Right ventricle myocardium inferior (tissue), 1 donor: ENCODE measurements at regions not wholly inside any gene's neighbourhood (a gene's known extent, or its start where the extent isn't known, plus 50 kb on each side); places are given as distances from the start of the nearest gene placed in this dataset.
"Not testable (repeated sequence)": the region's sequence is repeated elsewhere in the genome, so short reads cannot be mapped to it uniquely, and the experiment has no call there.

Source experiments
- ATAC-seq: fragments of 200-7000 bp; cut with Tn5 transposase; one replicate; pipeline ENCODE4 v1.9.1; 2020; ENCODE audit warnings: mild to moderate bottlenecking, moderate library complexity
- DNase-seq: peaks from one replicate; pipeline ENCODE4 v3.0.0; 2021; ENCODE audit errors: missing footprints
- intact Hi-C: fragments of 100-400 bp; cut with DNase I; formaldehyde crosslinking; loops from one replicate; pipeline ENCODE4 v1.11.0; 2022
- donor health status: DM: no; HTN: yes; CAD: no; lungs with severe emphysema.

DNA sequence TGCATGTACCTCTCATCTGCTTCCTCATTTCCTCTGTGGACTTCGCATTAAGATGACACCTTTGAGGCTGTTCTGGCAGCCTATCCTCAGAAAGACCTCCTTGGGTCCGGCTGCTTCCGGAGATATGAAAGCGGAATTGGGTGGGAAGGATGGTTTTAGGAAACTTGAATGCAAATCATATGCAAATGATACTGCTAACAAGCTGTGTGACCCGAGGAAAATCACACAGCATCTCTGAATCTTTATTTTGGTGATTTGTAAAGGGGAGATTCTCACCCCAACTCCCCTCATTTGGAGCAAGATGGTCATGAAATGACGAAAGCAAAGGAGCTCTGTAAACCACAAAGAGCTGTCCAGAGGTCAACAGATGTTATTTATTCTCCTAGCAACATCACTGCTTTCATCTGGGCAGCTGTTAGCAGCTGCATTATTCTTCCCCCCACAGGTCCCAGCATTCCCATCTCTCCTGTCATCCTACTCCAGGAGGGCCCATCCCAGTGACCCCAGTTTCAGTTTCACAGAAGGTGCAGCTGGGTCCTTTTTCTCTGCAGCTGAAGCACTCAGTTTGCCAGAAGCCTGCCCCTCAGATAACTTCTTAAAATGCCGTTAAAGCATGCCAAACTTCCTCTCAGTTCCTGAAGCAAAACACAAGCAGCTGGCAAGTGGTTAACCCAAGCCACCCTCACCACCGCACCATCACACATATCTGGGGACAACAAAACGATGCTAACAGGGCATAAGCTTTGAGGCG, 269.5 kb downstream of the SEC61B start:
- ATAC-seq = no peak
- intact Hi-C loops = no loop called here
- DNase-seq = no peak

DNA sequence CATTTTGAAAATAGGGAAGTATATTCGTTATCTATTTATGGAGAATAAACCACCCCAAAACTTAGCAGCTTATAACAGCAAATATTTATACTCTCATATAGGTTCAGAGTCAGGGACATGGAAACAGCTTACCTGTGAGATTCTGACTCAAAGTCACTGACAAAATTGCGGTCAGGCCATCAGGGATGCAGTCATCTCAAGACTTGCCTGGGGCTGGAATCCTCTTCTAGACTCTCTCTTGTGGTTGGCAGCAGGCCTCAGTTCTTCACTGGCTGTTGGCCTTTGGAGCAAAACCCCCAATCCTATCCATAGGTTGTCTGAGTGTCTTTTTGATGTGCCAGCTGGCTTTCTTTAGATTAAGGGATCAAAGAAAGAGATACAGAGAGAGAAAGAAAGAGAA, 275.6 kb downstream of the SEC61B start:
- intact Hi-C loops = no loop called here
- no peak for ATAC-seq

DNA sequence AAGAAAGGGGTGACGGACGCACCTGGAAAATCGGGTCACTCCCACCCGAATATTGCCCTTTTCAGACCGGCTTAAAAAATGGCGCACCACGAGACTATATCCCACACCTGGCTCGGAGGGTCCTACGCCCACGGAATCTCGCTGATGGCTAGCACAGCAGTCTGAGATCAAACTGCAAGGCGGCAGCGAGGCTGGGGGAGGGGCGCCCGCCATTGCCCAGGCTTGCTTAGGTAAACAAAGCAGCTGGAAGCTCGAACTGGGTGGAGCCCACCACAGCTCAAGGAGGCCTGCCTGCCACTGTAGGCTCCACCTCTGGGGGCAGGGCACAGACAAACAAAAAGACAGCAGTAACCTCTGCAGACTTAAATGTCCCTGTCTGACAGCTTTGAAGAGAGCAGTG, 276.9 kb downstream of the SEC61B start:
- ATAC-seq, intact Hi-C loops, DNase-seq: not testable (repeated sequence)

More for the DNA sequence above, 275.6 kb downstream of the SEC61B start:
- DNase-seq = no peak

DNA sequence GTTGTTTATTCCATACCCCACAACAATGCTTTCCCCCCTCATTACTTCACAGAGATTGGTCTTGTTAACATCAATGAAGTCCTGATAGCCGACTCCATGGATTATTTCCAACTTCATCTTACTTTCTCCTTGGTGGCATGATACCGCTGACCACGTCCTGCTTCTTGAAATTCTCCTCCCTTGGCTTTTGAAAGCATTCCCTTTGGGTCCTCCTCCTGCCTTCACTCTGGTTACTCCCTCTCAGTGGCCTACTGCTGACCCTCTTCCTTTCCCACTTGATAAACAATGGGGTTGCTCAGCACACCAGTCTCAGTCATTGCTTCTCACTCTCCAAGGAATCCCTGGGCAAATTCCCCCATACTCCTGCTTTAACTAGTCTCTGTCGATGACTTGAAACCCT, 283.9 kb downstream of the SEC61B start:
- DNase-seq (no peak), ATAC-seq (no peak)
- intact Hi-C loops = no loop called here

DNA sequence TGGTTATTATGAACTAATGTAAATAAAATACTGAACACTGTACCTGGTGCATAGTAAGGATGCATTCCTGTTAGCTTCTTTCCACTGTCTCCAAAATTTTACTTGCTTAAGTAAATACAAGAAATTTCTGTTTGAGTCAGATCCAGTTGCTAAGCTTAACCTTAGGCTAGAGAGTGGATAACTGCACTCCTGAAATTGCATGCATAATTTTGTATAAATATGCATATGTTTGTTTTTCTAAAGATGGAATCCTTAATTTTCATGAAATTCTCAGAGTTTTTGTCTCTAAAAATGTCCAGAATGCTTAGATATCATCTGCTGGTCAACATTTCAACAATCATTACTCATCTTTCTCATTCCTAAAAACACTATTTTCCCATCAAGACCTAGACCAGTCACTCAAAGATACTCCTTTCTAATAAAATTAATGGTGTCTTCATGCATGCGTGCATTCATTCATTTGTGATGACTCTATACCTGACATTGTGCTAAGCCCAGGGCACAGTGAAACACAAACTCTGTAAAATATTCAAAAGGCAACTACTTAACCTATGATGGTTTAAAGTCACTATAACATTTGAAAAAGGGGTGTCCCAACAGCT, 284.8 kb downstream of the SEC61B start:
- ATAC-seq (no peak), DNase-seq (no peak)
- intact Hi-C loops = no loop called here

DNA sequence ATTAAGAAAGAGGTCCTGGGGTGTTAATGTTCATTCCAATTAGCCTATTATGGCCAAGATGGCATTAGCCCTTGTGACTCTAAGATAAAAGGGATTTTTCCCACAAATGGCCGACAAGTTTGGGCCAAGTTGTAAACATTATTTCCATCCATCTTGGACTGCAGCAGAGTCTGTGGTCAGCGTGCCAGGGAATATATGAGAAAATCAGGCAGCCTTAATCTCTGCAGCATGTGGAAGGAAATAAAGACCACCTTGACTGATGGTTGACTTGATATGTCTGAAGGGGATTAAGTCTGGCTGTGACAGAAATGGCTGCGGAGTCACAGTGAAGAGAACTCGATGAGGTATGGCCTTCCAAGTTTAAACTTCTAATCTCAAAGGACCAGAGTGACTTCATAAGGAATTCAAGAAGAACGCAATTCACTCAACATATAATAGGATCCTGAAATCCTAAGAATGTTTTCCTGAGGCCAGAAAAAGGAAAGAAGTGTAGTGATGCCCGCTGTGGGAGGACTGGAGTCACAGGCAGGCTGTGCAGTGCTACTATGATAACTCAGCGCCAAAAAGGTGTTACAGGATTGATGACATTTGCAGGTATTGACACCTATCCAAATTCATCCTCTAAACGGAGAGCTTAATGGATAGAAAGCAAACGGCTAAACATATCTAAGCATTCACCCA, 287.1 kb downstream of the SEC61B start:
- intact Hi-C loops = no loop called here
- no peak for ATAC-seq
- no peak for DNase-seq

DNA sequence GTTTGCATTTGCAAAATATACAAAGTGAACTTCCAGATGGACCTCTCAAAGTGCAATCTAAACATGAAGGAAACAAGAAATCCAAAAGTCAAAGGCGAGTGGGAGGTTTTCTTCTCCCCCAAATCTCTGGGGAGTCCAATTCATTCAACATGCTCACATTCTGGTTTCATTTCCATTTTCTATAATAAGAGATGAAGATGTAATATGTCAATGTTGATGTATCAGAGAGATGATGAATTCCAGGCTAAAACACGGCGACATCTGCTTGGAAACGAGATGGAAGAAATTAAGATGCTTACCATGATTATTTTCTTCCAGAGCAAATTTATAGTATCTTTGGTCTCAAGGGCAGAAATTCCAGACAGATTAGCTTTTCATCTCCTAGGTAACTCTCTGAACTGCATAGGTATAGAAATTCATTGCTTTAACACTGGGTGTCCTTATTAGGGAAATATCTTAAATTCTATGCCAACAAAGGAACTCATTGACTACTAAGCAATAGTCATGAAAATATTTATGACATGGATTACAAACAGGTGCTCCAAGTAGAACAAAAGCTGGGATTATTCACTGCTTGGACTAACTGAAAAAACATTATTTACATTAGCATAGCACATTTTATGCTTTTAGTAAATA, 287.9 kb downstream of the SEC61B start:
- no peak for DNase-seq
- ATAC-seq = no peak
- intact Hi-C loops = no loop called here

DNA sequence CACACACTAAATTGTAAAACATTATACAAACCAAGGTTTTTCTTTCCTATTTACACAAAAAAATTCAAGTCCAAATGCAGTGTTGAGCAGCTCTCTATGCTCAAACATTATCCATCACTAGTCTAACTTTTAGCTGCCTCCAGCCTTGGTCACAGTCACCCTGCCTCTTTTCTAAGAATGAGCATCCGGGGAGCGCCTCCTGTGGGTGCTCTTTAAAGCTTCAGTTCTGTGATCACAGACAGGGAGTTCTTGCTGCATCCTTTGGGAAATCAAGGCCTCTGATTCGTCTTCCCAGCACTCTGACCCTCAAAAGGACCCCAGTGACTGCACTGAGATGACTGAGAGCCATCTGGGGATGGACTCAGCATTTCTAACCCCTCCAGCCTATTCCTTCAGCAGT, 289.6 kb downstream of the SEC61B start:
- DNase-seq (no peak), ATAC-seq (no peak)
- intact Hi-C loops = no loop called here

DNA sequence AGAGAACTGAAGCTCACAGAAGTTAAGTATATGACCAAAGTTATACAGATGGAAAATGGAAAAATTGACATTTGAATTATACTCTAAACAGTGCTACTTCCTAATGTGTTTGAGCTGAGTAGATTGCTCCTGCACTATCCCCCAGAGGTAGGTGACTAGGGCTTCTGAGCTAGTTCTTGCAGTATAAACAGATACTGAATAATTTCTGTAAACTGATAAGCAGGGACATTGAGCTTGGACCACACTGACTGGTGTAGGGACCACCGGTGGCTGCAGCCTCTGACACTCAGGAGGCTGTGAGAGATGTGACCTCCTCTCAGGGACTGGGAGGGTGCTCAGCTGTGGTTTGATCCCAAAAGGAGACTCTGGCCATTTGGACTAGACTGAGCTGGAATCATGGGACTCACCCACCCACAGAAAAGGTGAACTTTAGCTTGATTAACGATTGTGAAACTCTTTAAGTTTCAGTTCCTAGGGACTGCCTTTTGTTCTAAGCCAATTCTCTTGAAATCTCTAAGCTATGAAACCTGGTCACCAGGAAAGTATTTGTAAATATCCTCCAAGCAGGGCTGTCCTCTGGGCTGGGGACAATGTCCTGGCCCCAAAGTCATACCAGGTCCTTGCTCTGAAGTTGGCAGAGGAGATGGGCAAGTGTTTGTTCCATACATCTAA, 291.5 kb downstream of the SEC61B start:
- DNase-seq (no peak), ATAC-seq (no peak)
- intact Hi-C loops = no loop called here

DNA sequence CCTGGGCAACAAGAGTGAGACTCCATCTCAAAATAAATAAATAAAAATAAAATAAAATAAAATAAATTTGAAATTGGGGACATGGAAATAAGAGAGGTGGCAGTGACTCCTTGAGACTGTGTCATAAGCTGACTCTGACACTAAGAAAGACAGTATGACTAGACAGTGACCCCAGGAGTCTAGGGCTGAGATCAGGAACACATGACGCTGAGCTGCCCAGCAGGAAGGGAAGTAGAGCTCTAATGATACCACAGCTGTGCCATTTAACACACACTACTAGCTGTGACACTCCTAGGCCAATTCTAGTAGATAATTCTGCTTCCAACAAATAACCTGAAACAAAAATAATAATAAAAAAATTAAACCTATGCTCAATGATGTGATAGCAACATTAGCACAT, 293.0 kb downstream of the SEC61B start:
- ATAC-seq (no peak), DNase-seq (no peak)
- intact Hi-C loops = no loop called here

DNA sequence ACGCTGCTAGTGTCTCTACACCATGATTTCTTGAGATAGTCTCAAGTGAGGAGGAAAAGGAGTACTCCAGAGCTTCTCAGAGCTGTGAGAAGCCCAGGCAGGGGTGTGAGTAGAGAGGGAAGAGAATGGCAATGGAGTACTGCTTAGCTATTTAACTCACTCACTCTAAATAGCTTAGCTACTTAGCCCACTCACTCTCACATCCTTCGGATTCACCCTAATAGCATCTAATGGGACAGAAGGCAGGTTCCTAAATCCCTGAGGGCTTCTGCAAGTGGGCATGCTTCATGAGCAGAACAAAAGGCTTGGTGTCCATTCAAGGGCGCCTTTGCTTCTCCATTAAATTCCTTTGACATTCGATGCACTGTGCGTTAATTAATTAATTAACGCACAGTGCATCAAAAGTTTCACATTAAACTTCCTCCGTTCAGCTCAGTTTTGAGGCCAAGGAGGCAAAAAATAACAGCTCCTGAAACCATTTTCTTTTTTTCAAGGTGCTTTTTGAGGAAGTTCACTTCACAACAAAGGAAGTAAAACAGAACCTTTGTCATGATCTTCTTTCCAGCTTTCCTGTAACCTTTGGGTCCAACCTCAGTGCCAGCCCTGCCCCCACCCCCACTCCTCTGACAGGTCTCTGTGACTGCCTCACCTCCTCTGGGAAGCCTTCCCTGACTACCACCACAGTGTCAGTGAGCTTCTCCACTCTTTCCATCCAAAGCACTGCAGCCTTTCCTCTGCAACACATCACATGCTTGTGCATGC, 294.0 kb downstream of the SEC61B start:
- no peak for DNase-seq
- intact Hi-C loops = no loop called here
- no peak for ATAC-seq

DNA sequence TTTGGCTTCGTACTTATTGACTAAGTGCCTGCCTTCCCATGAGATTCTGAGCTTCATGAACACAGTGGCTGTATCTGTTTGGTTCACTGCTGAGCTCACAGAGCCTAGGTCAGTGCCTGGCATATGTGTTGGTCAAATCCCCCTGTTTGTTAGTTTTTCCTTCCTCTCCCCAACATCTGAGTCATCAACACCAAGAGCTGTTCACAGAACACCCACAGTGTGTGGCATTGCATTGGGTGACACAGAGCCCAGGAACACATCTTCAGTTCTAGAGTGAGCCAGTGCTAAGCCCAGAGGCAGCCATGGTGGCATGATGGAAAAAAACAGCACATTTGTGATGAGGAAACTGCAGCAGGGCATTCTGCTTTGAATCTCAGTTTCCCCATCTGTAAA, 294.6 kb downstream of the SEC61B start:
- no peak for ATAC-seq
- intact Hi-C loops = no loop called here
- DNase-seq = no peak

DNA sequence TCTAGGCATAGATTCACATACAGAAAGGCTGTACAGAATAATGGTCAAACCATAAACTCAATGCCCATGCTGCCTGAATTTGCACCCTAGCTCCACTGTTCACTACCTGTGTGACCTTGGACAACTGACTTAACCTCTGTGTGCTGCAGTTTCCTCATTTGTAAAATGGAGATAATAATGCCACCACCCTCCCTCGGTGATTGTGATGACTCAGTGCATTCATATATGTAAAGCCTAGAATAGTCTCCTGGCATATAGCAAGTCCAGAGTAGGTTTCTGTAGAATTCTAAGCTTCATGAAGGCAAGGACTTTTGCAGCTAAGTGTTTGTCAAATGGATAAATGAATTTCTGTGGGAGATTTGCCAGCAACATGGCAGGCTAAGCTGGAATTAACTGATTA, 297.8 kb upstream of the NR4A3 start:
- DNase-seq (no peak), ATAC-seq (no peak)
- intact Hi-C loops = no loop called here

DNA sequence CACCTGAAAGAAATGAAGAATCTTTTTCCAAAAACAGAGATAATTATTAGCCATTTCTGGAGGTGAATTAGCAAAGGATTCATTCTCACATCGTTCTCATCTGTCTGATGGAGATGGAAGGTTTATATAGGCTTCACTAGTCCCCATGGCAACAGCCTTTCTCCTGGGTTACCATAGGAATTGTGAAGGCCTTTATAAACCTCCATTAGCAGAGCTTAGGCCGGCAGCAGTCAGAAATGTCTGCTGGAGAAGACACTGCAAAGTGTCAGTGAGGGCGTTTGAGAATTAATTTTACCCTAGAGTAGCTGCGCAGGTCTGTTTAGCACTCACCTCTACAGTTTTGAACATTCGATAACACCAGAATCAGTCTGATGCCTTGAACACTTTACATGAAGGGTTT, 290.4 kb upstream of the NR4A3 start:
- intact Hi-C loops = no loop called here
- DNase-seq (no peak), ATAC-seq (no peak)

DNA sequence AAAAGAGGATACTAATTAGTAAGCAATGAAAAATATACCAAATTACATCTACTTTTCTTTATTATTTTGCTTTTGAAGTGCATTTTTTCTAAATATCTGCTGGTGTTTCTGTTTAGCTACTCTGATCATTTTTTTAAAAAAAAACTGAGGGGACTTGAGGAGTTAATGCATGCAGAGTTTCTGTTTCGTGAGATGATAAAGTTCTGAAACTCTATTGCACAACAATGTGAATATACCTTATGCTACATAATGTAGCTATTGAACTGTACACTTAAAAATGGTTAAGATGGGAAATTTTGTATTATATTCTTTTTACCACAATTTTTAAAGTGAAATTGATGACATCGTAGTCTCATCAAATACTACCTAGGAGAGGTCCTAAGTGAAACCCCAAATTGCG, 288.3 kb upstream of the NR4A3 start:
- DNase-seq = no peak
- intact Hi-C loops = no loop called here
- no peak for ATAC-seq

DNA sequence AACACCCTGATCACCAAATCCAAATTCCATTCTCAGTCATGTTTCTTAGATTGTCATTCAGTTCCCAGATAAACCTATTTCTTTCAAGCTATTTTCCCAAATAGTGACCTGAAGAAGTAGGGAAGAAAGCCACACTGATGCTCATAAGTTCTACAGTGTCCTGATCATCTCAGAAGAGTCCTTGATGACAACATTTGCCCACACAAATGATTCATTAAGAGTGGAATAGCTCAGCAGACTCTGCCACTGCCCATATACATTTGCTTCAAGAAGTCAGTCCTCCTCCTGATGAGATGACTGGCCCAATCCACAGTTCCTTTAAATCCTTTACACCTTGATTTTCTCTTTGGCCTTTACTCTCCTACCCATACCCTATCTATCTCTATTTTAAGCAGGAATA, 283.7 kb upstream of the NR4A3 start:
- intact Hi-C loops = no loop called here
- DNase-seq (no peak), ATAC-seq (no peak)

DNA sequence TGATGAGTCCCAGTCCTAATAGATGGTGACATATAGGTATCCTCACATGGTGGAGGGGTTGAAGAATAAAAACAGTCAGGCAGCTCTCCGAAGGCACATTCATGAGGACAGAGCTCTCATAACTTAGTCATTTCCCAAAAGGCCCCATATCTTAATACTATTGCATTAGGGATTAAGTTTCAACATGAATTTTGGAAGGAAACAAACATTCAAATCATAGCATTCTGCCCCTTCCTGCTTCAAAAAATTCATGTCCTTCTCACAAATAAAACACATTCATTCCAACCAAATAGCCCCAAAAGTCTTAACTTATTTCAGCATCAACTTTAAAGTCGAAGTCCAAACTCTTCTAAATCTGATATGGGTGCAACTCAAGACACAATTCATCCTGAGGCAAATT, 277.2 kb upstream of the NR4A3 start:
- ATAC-seq (no peak), DNase-seq (no peak)
- intact Hi-C loops = no loop called here

DNA sequence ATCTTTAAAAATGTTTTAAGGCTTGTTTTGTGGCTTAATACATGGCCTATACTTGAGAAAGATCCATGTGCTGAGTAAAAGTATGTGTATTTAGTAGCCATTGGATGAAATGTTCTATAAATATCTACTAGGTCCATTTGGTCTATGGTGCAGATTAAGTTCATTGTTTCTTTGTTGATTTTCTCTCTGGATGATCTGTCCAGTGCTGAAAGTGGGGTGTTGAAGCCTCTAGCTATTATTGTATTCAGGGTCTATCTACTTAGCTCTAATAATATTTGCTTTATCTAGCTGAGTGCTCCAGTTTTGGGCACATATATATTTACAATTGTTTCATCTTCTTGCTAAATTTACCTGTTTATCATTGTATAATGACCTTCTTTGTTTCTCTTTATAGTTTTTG, 272.2 kb upstream of the NR4A3 start:
- no peak for ATAC-seq
- intact Hi-C loops = no loop called here
- no peak for DNase-seq

DNA sequence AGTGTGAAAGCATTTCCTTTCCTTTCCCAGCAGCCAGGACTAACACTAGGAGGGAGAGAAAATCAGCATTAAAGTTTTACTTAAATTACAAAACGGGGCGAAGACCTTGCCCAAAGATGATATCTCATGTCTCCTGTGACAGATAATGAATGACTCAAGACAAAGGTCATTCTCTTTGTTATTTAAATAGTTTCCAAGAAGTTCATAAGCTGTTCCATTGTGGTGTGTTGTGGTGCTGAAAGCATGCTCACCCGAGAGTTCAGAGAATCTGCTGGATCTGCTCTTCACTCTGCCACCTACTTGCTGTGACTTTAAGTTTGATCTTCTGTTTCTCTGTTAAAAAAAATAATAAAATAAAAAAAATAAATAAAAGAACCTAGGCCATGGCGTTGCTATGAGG, 265.9 kb upstream of the NR4A3 start:
- ATAC-seq = no peak
- intact Hi-C loops = no loop called here

More for the DNA sequence above, 265.9 kb upstream of the NR4A3 start:
- DNase-seq = no peak
